Fibroblast of pulmonary artery (primary cell): ENCODE measurements at regions not wholly inside any gene's neighbourhood (a gene's known extent, or its start where the extent isn't known, plus 50 kb on each side); places are given as distances from the start of the nearest gene placed in this dataset.
A peak's percentile ranks its signal among the peaks of the same experiment; 100 is the strongest.

Source experiments
- DNase-seq: peaks from one replicate; pipeline ENCODE4 v3.0.0-alpha.2; 2010; ENCODE audit warnings: low read depth
- H3K4me3 ChIP-seq: replicated peaks from 2 replicates; pipeline ENCODE4 v1.5.1; 2011; ENCODE audit warnings: low read depth, mild to moderate bottlenecking, control low read depth, low read length, moderate library complexity
- TF ChIP-seq, protein P1 (sequence below): IDR thresholded peaks from 2 replicates; pipeline ENCODE4 v1.5.1; 2011; ENCODE audit warnings: mild to moderate bottlenecking, control low read depth, low read length, inconsistent platforms; ENCODE audit errors: missing control alignments

GRCh38 chr2:240226672-240227537 lies 86.4 kb upstream of the OTOS start:
- TF ChIP-seq, protein P1, sequence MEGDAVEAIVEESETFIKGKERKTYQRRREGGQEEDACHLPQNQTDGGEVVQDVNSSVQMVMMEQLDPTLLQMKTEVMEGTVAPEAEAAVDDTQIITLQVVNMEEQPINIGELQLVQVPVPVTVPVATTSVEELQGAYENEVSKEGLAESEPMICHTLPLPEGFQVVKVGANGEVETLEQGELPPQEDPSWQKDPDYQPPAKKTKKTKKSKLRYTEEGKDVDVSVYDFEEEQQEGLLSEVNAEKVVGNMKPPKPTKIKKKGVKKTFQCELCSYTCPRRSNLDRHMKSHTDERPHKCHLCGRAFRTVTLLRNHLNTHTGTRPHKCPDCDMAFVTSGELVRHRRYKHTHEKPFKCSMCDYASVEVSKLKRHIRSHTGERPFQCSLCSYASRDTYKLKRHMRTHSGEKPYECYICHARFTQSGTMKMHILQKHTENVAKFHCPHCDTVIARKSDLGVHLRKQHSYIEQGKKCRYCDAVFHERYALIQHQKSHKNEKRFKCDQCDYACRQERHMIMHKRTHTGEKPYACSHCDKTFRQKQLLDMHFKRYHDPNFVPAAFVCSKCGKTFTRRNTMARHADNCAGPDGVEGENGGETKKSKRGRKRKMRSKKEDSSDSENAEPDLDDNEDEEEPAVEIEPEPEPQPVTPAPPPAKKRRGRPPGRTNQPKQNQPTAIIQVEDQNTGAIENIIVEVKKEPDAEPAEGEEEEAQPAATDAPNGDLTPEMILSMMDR: no peak
- H3K4me3 ChIP-seq: no peak overlapping the region
- DNase-seq: no peak

GRCh38 chr2:240227538-240228428 lies 87.3 kb upstream of the OTOS start:
- no peak overlapping the region for H3K4me3 ChIP-seq
- TF ChIP-seq, protein P1: no peak
- DNase-seq: no peak

DNA sequence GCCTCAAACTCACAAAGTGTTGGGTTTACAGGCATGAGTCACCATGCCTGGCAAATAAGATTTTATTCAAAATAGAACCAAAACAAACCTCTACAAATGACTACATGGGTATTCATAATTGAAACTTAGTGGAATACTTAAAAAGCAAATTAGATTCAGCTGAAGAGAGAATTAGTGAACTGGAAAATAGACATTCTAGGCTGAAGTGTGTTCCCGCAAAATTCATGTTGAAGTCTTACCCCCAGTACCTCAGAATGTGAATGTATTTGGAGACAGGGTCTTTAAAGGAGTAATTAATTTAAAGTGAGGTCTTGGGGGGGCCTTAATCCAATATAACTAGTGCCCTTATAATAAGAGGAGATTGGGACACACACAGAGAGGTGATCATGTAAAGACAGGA lies 88.5 kb upstream of the OTOS start:
- TF ChIP-seq, protein P1: no peak
- no peak for DNase-seq
- no peak overlapping the region for H3K4me3 ChIP-seq

DNA sequence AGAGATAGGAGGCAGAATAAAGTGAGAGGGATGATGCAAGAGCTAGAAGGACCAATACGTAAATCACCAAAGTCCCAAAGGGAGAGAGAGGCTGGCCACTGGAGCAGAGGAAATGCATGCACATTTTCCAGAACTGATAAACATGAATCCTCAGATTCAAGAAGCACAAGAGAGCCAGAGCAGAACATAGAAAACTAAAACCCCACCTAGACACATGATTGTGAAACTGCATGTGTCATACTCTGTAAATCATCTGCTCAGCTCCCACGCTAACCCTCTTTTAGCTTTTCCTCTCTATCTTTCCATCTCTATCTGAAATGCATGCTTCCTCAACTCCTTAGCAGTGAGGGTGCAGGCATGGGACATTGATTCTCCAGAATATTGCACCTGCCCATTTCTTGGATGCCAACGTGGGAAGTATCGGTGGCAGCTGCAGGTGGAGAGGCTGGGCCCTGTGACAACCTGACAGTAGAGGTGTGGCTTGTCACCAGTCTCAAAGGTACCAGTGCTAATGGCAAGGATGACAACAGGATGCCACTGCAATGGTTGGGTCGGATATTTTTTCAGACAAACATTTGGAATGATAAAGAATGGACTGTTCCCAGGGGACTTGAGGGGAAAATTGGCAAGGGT lies 89.3 kb upstream of the OTOS start:
- TF ChIP-seq, protein P1: no peak
- peak; percentile 74 for DNase-seq
- no peak overlapping the region for H3K4me3 ChIP-seq

DNA sequence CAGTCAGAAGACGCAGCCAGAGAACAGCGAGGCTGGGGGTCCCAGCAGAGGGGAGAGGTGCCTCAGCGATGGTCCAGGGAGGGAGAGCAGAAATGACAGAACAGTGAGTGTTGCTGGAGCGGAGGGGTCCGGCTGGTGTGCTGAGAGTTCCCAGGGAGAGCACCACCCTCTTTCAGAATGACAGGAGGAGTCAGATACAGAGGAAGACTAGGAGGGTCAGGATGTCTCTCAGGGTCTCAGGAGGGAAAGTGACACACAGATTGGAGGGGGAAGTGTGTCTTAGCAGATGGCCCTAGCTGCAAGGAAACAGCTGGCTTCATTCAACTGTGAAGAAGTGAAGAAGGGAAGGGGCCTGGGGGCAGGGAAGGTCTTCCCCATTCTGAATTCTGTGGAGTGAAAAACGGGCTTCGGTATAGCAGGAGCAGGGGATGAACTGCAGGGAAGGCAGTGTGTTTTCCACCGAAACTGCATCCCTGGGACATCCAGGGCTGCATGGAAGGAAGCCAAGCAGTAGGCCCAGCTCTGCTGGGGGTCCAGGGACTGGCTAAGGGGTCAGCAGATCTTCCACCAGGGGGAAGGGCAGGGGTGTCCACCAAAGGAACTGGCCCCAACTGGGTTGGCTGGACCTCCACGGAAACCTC lies 90.0 kb upstream of the OTOS start:
- no peak overlapping the region for H3K4me3 ChIP-seq
- DNase-seq: no peak
- TF ChIP-seq, protein P1: no peak

- TF ChIP-seq, protein P1: no peak
- no peak overlapping the region for H3K4me3 ChIP-seq
- no peak for DNase-seq
Observed at GRCh38 chr2:240231838-240232244, 91.4 kb upstream of the OTOS start.
